Activated CD4-positive, CD25-positive, alpha-beta regulatory T cell treated with anti-CD3 and anti-CD28 coated beads, Interleukin-2, amount 50 U/mL, for 72 hours (primary cell): ENCODE measurements at regions not wholly inside any gene's neighbourhood (a gene's known extent, or its start where the extent isn't known, plus 50 kb on each side); places are given as distances from the start of the nearest gene placed in this dataset.

ENCODE experiments used
- DNase-seq: peaks from one replicate; pipeline ENCODE4 v3.0.0; 2021

DNA sequence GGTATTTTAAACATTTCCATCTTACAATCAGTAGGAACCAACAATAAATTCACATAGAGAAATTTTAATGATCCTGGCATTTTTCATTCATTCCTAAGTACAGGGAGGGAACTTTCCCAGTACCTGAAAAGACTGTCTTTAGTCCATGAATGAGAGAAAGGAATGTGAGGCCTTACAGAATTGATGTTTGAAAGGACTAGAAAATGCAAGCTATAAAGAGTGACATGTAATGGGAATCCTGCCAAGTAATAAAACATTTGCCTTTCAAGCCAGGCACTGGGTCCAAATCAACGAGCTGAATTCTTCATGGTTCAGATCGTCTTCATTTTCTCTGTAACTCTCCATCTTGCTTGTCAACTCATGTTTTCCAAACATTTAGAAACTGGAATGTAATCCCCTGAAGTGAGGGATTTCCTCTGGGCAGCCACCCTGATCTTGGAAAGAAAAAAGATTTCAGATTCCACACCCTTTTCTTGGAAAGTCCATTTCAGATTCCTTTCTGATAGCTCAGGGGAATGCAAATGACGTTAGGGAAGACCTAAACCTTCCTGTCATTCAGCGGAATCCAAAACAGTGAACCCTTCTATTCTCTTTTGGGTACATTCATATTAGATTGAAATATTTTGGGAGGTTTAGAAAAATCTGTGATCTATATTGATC is 315.8 kb downstream of the SH3GL2 start:
- no peak for DNase-seq

DNA sequence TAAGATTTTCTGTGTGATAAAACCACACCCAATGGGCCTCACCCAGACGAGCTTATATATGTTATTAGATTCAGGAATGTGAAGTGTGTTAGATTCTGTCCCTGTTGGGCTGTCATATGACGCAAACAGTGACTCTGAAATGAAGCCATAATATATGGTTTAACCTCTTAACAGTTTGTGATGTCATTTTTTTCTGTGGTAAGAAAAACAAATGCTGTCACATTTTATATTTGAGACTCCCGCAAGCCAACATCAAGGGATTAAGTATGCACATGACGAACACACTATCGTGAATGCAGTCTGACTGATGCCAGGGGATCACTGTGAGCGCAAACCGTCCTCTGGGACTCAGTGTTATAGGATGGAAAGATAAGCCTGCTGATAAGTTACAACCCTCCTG is 321.7 kb downstream of the SH3GL2 start:
- no peak for DNase-seq

DNA sequence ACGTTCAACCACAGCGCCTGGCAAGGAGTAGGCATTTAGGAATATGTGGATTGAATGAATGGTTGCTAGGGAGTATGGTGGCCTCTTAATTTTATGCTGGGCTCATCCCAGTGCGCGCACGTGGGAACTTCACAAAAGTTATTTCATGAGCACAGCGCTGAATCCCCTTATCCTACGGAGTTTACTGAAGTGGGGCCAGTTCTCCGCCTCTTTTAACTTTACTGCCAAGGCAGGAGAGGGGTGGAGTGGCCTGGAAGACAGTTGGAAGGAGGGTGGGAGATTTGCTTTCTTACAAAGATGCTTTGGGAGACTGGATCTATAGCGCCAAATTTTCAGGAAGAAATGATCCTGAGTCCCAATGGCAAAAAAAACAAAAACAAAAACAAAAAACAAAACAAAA is 326.5 kb downstream of the SH3GL2 start:
- DNase-seq, result no peak

DNA sequence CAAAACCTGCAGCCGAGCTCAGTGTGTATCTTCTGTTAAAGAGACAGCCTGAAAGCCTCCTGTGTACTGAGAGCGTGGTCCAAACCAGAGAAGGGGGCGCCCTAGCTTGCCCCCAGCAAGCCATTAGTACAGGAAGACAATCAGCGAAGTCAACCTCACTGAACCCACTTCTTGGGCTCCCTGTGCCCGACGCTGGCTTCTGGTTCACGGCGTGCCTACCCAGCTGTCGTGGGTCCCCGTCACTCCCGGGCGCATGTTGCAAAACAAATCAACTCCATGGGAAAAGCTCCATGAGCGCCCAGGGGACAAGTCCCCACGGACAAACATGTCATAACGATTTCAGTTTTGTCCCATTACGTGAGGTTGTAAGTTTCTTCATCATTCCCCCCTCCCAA is 326.9 kb downstream of the SH3GL2 start:
- DNase-seq, result no peak

DNA sequence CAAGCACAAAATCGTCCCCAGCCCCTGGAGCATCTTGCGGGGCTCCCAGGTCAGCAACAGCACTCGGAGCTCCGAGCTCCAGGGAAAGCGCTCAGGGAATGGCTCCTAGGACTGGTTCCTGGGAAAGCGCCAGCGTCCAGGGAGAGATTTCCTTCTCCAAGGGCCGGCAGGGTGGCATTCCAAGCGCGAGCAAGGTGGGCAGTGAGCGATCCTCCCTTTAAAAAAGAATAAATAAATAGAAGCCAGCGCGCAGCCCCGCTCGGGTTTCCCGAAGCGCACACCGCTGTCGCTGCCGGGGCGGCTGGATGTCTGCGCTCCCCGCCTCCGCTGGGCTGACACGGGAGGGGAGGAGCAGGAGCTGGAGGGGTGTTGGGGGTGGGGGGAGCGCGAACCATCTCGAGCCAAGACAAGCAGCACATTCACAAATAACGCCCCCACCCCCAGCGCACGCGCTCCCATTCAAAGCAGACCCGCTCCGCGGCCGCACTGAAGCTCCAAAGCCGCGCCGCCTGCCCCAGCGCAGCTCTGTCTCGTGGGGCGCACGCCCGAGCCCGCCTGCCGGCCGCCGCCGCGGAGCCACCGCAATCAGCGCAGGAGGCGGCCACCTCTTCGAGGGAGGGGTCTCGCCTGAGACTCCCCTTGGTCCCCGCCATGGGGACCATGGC is 327.4 kb downstream of the SH3GL2 start:
- no peak for DNase-seq

DNA sequence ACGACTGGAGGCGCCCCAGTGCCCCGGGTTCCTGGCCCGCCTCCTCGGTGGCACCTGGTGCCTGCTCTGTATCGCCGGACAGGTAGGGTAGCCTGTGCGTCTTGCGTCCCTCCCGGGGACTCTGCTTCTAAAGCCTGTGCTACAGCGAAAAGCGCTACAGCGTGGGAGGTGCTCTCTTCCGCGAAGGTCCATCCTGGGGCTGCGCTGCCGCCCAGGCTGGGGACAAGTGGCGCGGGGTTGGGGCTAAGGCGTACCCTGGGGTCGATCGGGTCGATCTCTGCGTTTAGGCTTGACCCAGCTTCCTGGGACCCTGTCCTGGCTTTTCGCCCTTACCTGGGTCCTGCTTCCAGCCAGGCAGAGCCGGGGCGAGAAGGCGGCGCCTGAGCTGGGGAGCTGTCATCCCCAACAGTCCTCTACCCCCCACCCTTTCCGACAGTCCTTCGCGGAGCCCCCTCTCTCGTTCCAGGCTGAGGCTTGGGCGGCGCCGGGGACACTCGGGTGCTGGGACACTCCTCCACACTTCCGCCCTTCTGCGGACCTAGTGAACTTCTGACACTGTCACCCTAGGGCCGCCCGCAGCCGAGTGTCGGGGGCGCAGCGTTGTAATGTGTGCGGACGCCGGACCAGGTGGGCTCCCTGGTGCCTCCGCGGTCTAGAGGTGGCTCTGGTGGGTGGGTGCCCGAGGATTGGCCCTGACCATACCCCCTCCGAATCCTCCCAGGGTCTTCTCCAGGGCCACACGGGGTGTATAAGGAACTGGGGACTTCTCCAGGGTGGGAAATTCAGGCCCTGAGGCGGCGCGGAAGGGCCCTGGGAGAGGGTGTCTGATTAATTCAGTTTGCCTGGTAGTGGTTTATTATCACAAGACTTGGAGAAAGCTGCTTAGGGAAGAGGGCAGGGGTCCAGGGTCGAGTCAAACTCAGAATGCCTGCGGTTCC is 328.2 kb downstream of the SH3GL2 start:
- DNase-seq, result no peak

DNA sequence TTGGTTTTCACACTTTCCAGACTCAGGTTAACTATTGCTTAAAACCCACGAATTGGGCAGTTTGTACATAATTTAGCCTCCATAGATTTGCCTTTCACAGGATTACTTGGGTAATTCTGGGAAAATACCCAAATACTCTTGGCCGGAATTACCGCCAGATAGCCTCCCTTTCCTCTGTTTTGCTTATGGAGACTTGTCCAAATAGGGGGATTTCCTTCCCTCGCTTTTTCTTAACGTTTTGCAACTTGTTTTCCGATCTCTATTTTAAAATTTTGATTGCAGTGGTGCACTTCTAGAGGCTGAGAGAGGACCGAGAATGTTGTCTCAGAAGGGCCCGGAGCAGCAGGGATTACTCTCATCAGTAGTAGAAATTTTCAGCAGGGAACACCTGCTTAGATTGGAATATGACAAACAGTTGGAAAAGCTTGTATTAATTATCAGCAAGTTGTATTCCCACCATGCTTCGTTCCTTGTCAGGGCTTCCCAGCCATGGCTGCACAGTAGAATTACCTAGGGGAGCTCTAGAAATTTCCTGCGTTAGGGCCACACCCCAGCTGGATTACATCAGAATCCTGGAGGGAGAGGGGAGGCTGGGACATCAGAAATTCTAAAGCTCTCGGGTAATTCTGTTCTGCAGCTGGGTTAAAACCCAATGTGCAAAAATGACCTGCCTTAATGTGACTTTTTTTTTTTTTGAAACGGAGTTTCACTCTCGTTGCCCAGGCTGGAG is 329.1 kb downstream of the SH3GL2 start:
- no peak for DNase-seq

DNA sequence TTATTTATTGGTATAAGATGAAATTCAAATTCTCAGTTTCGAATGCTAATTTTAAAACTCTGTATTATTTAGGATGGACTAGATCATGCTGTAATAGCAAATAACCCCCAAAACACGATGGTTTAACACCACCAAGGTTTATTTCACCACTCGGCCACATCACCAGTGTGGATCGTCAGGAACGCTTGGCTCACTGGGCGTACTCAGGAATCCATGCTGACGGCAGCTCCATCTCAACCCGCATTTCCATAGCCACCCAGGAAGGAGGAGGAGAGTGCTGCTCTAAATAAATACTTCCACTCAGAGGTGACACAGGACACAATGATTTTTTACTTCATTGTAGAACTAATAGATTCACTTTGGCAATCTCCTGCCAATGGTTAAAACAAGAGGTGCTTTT is 347.4 kb downstream of the SH3GL2 start:
- DNase-seq, result no peak

DNA sequence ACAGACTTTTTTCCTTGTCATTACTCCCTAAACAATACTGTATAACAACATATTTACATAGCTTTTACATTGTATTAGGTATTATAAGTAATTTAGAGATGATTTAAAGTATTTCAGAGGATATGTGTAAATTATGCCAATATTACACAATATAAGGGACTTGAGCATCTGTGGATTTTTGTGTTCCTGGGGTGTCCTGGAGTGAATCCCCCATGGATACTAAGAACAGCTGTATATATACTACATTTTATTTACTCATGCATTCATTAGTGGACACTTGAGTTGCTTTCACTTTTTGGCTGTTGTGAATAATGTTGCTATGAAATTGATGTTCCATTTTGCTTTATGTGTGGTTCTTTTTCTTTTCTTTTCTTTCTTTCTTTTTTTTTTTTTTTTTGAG is 348.8 kb downstream of the SH3GL2 start:
- DNase-seq, result no peak

DNA sequence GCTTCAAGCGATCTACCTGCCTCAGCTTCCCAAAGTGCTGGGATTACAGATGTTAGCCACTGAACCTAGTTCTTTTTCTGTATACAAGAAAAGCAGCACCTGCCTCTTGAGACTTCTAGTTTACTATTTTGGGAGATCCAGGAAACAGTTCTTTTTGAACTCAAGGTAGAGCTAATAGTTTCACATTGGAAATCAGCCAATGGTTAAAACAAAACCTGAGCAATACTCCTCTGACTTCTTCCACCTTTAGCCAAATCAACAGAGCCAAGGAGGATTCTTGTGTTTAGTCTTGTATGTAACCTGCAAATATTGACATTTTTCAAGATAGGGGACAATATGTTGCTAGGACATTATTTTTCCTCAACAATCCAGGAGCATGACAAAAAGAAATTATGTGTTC is 349.4 kb downstream of the SH3GL2 start:
- no peak for DNase-seq

DNA sequence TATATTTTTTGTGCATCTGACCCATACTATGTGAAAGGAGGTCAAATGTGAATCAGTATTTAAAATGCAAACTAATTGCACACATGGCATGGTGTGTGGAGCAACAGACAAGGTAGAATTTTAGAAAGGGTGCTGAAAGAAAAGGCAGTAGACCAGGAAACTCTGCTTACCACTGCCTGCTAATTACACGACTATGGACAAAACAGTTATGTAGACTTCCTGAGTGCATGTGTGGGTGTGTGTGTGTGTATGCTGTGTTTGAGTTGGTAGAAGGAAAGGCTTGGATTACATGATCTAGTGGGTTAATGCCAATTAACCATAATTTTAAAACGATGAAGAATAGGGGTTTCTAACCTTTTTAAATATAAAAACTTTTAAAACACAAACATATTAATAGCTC is 349.9 kb downstream of the SH3GL2 start:
- no peak for DNase-seq

DNA sequence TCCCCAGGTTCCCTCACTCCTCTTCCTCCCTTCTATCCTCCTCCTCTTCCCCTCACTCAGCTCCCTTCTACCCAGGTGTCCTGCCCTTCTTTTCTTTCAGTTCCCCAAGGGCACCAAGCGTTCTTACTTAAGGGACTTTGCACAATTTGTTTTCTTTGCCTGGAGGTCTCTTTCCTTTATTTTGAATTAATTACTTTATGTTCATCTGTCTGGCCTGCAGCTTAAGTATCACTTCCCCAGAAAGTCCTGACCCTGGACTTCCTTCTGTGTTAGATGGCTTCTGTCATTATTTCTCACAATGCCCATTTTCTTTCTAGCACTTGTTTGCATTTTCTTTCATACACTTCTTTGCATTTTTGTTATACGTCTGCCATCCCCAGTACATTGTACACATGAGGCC is 350.6 kb downstream of the SH3GL2 start:
- no peak for DNase-seq

DNA sequence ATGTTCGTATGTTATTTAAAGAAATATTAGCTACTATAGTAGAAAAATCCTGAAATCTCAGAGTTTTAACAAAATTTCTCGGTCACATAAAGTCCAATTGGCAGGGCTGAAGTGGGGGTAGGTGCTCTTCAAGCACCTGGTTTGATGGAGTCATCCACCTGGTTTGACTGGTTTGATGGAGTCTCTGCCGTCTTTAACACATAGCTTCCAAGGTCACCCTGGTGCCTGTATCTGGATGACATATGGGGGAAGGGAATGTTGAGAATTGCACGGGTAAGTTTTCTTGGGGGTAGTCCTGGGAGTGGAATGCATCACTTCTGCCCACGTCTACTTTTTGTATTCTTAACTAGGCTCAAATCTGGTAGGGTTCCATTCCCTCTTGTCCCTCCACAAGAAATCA is 351.2 kb downstream of the SH3GL2 start:
- DNase-seq, result no peak

DNA sequence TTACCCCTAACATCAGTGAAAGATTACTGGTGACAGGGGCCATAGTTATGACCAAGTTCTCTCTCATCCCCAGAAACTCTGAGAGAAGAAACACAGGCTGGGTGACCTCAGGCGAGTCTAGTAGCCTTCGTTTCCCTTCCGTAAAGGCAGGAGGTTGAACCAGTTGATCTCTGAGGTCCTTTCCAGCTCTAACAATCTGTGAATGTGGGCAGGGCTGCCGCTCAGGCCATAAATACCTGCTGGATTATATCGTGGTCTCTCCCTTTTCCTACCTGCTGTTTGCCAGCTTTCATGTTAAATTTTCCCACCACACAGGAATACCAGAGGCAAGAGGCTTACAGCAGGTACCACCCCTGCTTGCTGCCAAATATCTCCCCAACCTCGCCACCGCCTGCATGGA is 357.5 kb downstream of the SH3GL2 start:
- no peak for DNase-seq

DNA sequence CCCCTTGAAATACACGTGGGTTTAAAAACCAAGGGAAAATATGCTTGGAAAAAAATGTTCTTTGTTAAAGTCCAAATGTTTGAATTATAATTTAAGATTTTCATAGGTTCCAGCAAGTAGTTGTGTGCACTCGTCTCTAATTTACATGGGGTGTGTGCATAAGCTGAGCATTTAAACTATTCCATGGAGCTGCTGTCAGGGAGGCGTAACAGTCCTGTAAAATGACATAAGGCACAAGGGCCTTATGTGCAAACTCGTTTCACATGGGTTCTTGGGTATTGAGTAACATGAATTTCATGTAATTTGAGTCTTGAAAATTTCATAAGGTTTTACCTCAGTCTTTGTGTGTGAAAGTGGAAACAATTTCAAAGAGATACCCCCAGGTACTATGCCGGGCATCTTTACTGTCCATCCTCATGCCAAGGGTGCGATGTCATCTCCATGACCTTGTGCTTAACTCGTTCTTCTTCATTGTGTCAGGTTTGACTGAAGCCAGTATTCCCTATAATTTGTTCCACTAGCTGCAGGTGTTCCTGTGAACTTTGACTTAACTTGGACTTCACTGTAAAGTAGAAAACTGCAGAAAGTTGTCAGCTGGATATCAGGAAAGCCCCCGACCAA is 359.3 kb downstream of the SH3GL2 start:
- DNase-seq, result no peak

DNA sequence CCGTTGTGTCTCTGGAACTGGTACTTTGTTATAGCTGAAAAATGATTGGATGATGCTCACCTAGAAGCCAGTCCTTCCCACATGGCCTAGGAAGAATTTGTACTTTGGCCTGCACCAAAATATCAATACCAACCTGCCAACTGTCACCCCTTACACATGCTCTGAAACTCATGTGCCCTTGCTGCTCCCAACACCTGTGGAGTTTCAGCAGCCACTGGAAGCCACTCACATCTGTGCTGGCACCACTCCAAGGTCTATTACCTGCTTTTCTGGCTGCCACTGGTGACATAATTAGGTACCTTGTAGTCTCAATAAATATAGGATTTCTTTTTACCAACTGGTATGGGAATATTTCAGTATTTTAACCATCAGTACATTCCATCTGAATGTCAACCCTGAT is 363.6 kb downstream of the SH3GL2 start:
- DNase-seq, result no peak

DNA sequence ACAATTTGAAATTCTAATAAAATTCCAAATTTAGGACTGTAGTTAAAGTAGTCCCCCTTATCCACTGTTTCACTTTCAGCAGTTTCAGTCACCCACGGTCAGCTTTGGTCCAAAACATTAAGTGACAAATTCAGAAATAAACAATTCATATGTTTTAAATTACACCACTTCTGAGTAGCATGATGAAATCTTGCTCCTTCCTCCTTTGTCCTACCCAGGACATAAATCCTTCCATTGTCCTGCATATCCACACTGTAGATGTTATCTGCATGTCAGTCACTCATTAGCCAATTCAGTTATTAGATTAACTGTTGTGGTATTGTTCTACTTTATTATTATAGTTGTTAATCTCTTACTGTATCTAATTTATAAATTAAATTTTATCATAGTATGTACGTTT is 376.5 kb downstream of the SH3GL2 start:
- no peak for DNase-seq

DNA sequence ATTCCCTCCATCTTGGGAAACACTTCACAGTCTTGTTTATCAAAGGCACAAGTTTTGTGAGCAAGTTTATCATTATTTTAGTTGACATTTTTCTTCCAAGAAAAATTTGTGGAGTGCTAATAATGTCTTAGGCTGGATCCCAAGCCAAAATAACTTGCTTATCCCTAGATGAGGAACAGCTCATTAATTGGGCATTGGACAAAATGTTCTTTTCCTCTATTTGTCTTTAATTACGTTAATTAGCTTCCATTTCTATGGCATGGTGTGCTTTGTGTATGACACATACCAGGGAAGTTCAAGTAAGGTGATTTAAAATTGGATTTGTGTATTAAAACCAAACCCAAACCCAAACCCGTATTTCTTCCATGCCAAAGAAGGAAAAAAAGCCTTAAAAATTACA is 379.5 kb downstream of the SH3GL2 start:
- no peak for DNase-seq

DNA sequence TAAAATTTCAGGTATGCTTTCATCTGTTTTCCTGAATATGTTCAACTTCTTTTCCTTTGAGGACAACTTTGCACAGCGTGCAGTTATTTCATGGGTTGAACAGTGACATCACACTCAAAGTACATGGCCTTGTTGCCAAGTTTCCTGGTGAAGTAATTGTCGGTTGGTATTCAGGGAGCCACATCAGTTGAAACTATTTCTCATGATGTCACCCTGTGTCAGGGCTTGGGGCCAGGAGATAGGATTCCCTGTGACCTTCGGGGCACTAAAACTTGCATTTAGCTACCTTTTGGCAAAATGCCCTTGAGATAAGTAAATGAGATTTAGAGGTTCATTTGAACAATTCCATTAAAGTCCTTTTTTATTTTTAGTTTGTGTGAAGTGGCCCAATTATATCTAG is 383.9 kb downstream of the SH3GL2 start:
- DNase-seq, result no peak

DNA sequence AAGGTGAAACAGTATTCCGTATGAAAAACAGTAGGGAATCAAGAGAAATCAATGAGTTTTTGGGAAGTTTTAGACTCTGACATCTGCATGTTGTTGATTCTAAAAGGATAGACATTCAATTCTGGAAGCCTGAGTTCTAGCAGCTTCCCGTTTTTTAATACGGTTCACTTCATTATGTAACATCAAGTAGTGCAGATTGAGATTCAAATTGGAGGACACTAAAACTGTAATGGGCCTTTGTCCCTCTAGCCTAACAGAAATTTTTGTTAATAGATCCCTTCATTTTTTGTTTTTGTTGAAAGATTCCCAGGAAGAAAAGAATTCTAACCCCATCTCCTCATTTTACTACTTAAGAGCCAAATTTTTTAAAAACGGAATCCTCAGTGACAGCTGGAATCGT is 384.6 kb downstream of the SH3GL2 start:
- no peak for DNase-seq

DNA sequence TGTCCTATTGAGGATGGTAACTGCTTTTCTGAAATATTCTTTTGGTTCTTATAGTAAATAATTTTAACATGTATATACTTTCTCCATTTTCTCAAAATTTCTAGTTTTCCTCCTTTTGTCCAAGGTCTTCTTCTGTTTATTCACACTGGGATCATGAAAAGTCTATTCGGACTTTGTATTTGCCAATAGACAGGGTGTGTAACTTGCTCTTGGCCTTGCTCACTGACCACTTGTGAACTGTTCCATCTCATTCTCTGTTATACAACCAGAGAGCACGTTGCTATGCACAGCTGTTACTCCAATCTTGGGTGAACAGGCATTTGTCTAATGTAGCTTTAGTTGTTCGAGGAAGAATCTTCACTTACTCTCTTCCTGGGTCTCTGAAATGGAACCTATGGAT is 388.9 kb downstream of the SH3GL2 start:
- DNase-seq, result no peak

DNA sequence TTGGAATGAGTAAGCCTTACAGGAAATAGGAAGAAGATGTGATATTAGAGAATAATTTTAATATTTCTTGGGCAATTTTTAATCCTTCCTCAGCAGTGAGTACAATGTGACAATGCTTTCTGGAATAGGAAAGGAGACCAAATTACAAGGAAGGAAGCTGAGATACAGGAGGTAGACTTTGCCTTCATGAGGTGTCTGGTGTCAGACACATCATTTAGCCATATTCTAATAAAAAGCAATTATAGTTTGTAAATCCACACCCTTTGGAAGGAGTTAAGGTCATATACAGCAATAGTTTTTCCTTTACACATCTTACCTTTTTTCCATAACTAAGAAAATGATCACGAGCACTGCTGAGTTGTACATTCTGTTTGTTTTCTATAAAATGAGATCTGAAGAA is 390.4 kb downstream of the SH3GL2 start:
- DNase-seq, result no peak

DNA sequence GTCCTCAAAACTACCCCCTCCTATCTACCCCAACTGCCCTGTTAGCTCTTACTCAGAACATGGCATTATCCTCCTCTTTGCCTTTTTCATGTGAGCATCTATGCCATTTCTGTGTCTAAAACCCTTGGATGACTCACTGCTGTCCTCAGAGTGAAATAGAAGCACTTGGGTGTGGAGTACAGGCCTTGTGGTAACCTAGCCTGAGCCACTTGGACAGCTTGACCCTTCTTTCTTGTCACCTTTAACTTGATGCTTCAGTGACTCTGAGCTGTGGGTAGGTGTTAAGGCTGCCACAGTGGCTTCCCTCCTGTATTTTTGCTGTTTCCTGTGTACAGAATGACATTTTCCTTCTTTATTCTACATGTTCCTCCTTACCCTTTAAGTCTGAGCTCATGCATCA is 391.4 kb downstream of the SH3GL2 start:
- no peak for DNase-seq
